Activated CD4-positive, alpha-beta T cell treated with anti-CD3 and anti-CD28 coated beads, Interleukin-2, Interleukin-4, amounts not matched to agents 100 ng/mL and 50 ng/mL, durations not matched to agents 16 hours and 8 hours (primary cell): ENCODE measurements at regions not wholly inside any gene's neighbourhood (a gene's known extent, or its start where the extent isn't known, plus 50 kb on each side); places are given as distances from the start of the nearest gene placed in this dataset.

Experiments used
- DNase-seq: peaks from one replicate; pipeline ENCODE4 v3.0.0-alpha.2; 2020; ENCODE audit warnings: low spot score

DNA sequence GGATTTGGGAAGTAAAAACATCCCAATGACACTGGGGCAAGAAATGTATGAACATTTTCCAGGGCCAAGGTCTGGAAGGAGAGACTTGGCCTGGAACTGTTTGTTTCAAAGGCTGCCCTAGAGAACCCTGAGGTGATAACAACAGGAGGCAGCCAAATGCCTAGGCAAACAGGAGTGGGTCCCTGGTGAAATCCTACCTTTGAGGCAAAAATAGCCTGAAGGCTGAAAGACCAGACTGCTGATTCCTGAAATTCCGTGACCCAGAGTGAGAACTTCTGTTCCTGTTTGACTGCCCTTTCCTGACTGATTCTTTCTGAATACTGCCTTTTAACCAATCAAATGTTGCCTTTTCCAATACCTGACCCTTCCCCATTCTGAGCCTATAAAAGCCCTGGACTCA, 196.4 kb downstream of the NSUN3 start:
- DNase-seq = no peak

DNA sequence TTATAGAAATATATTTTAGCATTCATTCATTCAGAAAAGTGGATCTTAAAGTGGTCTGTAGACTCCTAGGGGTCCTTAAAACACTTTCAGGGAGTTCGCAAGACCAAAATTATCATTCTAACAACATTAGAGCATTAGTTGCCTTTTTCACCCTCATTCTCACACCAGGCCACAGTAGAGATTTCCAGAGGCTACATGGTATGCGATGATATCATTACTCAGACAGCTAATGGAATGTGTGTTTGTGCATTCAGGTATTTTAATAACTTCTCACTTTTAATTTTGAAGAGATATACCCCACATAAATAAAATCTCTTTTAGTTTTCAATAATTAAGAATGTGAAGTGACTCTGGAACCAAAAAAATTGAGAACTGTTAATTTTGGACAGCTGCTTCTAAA, 206.9 kb downstream of the NSUN3 start:
- no peak for DNase-seq

- no peak for DNase-seq
These were observed 209.2 kb downstream of the NSUN3 start for GRCh38 chr3:94272016-94272415.

DNA sequence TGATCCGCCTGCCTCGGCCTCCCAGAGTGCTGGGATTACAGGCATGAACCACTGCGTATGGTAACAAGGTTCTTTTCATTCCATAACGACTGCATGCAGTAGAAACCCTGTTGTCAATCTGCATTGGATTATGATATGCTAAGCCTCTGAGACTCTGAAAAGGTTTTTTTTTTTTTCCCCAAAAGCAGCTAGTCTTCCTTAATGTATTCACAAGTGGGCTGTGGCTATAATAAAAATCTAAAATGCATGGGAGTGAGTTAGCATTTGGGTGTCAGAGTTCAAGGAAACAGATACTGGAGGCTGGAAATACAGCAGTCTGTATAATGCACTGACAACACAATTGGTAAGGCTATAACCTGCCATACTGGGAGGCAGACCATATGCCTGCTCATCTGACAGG, 218.1 kb downstream of the NSUN3 start:
- DNase-seq = no peak

GRCh38 chr3:94285872-94286271, 223.0 kb downstream of the NSUN3 start:
- DNase-seq = no peak

- no peak for DNase-seq
These were observed 228.8 kb downstream of the NSUN3 start for GRCh38 chr3:94291686-94292085.

DNA sequence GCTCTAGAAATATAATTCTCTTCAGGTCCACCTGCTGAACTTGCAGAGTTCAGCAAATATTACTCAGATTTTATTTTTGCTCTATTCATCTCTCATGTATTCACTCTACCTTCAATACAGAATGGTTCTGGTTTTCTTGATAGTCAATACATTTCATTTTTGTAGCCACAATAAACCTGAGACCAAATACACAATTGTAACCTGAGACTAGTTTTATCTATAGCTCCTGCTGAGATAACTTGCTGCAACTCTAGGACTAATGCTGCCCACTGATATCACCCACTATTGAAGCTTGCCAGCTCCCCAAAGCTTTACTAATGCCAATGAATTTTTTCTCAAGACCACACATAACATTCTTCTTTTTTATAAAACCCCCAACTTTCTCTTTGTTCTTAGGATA, 229.3 kb downstream of the NSUN3 start:
- no peak for DNase-seq

DNA sequence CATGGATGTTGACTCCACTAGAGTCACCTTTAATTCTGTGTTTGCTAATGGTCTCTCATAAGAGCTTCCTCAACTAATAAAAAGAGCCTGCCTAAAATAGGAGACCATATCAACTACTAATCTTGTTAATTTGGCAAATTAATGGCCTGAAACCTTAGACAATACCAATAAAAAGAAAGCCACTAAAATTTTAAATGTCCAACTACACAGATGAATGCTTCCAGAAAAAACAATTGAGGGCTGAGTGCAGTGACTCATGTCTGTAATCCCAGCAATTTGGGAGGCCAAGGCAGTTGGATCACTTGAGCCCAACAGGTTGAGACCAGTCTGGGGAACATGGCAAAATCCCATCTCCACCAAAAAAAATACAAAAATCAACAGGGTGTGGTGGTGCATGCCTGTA, 230.9 kb downstream of the NSUN3 start:
- DNase-seq = no peak

- no peak for DNase-seq
These were observed 231.9 kb downstream of the NSUN3 start for GRCh38 chr3:94294806-94295205.

DNA sequence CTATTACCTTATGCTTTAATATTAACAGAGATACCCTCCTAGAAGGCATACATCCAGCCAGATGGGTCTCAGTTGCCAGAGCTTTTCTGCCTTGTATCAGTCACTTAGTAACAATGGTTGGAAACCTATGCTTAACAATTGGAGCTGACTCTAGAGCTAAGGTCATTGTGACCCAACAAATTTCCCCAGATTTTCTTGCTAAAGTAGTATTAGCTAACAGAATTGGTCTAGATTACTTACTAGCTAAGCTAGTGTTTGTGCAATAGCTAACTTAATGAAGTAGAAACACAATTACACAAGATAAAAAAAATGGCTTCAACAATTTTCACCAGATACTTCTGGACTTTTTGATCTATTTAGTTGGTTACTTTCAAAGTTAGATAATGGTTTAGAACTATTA, 236.9 kb downstream of the NSUN3 start:
- no peak for DNase-seq

GRCh38 chr3:94301366-94301765, 238.5 kb downstream of the NSUN3 start:
- DNase-seq = no peak

- no peak for DNase-seq
These were observed 240.4 kb downstream of the NSUN3 start for GRCh38 chr3:94303266-94303665.

GRCh38 chr3:94303897-94304296, 241.0 kb downstream of the NSUN3 start:
- no peak for DNase-seq

DNA sequence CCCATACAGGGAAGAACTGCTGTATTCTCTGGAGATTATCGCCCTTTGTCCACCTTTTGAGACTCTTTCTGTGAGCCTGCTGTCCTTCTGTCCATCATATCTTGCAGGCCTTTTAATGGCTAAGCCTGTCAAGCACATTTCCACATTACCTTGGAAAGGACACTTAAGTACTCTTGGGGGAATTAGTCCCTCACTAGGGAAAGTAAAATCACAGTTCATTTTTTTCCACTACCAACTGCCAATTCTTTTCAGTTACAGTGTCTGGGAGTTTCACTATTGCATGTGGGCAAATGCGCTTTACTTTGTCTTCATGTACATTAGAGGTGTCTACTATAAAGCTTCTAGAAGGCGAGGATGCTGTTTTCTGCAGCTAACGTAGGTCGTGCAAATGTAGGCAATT, 242.1 kb downstream of the NSUN3 start:
- DNase-seq = no peak

DNA sequence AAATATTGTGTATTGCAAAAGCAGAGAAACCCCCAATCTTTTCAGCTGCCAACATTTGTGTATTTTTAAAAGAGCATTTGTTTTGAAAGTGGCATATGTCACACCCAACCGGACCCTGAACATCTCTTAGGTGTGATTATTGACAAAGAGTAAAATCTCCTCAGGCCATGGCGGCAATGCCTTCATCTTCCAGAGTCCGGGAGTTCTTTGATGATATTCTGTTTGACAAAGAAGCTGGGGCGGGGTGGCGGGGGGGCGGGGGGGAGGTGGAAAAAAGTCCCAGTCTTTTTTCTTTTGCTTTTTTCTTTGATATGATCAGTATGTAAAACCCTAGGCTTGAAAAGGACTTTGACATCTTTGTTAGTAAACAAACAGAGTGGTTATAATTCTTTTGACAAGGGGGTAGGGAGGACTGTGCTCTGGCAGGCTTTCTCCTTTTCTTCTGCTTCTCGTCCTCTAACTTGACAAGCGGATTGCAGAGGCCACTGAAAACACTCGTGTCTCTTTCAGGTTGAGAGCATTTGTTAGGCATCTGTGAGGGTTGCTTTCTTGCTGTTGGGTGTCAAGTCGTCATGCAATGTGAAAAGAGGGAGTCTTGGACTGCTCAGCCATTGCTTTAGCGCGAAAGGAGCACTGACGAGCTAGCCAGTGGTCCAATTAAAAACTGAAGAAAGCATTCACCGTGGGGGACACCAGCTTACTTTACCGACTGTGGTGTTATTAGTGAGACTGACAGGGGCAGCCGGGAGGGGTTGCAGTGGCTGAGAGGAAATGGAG, 243.2 kb downstream of the NSUN3 start:
- DNase-seq = no peak

- no peak for DNase-seq
These were observed 244.7 kb downstream of the NSUN3 start for GRCh38 chr3:94307588-94307987.

- no peak for DNase-seq
These were observed 245.9 kb downstream of the NSUN3 start for GRCh38 chr3:94308767-94309166.

DNA sequence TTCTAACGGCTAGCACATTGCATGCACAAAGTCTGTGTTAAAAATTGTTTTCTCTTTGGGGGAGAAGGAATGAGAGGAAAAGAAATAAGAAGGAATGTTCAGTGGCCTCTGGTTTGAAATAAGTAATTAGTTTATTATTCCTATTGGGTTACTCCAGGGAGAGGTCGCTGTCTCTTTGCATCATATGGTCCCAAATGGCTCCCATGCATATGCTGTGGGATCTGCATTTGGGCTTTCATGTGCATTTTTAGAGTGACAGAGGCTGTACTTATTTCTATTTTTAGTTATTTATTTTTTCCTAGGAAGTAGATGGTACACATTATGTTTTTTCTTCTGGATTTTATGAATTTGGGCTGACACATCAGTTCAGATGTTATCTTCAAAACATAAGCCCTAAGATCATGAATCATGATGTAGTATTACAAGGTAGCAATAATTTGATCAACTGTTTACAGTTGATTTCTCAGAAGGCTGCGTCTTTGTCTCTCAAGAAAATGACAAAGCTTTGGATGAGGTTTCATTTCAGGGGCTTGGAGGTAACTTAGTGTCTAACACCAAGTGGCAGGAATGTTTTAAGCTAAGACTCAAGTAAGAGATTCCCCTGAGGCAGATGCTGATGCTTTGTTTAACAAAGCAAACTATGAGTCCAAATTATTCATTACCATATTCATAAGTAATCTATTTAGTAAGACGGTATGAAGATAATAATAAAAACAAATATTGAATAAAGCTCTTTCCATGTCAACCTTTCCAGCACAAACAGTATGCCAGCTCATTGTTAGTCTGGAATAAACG, 247.7 kb downstream of the NSUN3 start:
- DNase-seq = no peak

GRCh38 chr3:94311651-94312050, 248.8 kb downstream of the NSUN3 start:
- DNase-seq = no peak

DNA sequence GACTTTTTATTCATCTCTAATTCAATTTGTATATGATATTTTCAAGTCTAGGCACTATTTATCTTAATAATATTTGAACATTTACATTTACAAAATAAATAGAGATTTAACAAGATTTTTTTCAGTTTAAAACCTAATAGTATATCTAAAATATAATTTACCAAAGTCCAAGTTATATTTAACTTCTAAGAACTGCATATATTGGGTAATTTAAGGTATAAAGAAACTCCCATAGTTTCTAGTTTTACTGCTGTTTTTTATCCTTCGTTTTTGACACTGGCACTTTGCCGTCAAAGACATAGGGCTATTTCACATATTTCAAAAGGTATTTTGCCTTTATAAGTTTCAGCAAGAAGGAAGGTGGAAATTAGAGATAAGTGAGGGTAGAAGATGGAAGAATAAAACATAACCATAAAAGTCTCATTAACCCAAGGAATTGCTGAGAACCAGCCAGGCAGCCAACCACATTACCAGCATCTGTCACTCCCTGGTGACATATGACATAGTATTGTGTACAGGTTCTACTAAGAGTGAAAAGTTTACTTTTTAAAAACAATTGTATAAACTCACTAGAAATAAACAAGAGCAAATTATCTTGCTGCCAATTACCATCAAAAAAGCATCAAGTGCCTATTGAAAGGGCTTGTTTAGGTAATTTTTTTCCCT, 251.5 kb downstream of the NSUN3 start:
- DNase-seq = no peak

DNA sequence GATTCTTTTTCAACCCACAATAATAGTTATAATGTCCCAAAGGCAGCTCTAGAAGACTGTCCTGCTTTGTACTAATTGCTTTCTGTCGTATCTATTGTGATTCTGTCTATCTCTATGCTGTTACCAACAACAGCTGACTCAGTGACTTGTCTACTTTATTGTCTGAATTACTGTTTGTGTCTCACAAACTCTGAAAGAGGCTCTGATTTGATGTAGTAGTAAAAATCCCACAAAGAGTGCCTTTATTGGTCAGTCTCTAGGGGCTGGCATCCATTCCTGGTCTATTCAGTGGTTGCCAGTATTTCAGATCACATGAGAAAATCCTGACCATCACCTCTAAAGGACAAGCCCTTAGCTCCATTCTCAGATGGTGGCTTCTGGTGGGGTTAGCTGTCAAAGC, 254.2 kb downstream of the NSUN3 start:
- DNase-seq = no peak

DNA sequence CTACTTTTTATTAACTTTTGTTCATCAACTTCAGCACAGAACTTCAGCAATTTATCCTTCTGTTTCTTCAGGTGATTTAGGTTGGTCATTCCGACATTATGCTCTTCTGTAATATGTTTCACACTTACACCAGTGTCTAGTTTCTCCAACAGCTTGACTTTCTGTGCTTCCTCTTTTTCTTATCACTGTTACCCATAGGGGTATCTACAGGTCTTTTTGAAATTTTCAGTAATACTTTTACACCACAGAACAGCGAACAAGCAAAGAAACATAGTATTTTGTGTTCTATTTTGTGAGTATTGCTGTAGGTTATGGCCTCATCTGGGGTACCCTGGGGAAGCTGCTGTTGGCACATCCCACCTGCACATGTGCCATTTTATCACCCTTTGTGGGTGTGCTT, 260.7 kb downstream of the NSUN3 start:
- no peak for DNase-seq

DNA sequence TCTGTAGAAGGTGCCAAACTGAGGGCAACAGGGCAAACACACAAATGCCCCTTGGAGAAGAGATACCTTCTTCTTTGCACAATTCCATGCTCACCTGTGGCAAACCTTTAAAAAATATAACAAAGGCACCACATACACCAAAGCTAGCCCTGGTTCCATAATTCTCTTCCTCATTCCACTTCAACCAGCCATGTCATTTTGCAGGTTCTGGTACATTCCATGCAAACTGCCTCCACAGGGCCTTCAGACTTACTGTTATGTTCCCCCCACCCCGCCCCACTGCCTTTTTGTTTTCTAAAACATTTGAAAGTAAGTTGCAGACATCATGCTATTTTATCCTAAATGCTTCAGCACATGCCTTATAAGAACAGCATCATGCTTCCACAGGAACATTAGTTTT, 269.0 kb downstream of the NSUN3 start:
- DNase-seq = no peak
